GM18507 (cell line): ENCODE measurements at regions not wholly inside any gene's neighbourhood (a gene's known extent, or its start where the extent isn't known, plus 50 kb on each side); places are given as distances from the start of the nearest gene placed in this dataset.
"Not testable (repeated sequence)": the region's sequence is repeated elsewhere in the genome, so short reads cannot be mapped to it uniquely, and the experiment has no call there.

Experiments
- DNase-seq: peaks from one replicate; pipeline ENCODE4 v3.0.0; 2011; ENCODE audit warnings: low read depth; ENCODE audit not compliant: insufficient read length; ENCODE audit errors: extremely low spot score
- FAIRE-seq: peaks from 2 replicates; lab custom pipeline; 2011; peaks lifted over from hg19 to GRCh38; lab: Jason Lieb, UNC

- FAIRE-seq = no peak
- DNase-seq = no peak
Measured at GRCh38 chr22:17318817-17319216, 50.4 kb upstream of the CECR2 start.

- DNase-seq (no peak), FAIRE-seq (no peak)
Measured at GRCh38 chr22:17315310-17315709, 54.0 kb upstream of the CECR2 start.

DNA sequence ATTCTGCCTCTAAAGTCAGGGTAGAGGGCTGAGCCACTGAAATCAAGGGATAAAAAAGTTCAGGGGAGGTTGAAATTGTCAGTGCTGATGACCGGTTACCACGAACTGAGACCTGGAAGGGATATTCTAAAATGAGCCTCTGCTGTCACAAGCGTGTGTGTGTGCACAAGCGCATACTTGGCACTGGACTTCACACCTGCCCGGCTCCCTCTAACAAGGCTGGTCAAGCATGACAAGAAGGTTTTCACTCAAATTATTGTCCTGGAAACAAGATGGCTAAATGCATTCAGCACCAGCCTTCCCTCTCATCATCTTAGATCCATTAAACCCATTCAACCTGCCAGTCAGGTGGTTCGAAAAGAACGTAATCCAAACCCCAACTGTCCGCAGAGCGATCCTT lies 54.8 kb upstream of the CECR2 start:
- no peak for FAIRE-seq
- DNase-seq = no peak

DNA sequence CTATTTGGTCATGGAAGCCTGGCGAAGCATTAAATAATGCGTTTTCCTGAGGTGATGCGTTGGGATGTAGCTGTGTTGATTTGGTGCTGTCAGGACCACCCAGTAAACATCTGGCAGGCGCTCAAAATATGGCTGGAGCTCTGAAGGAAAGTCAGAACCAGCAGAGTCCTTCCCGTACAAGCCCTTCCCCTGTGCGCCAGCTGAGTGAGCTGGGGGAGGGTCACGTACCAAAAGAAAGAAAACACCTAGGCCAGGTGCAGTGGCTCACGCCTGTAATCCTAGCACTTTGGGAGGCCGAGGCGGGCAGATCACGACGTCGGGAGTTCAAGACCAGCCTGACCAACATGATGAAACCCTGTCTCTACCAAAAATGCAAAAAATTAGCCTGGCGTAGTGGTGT lies 55.6 kb upstream of the CECR2 start:
- no peak for DNase-seq
- no peak for FAIRE-seq

- DNase-seq = no peak
- FAIRE-seq = no peak
Measured at GRCh38 chr22:17307566-17307965, 61.7 kb upstream of the CECR2 start.

GRCh38 chr22:17305076-17305475 lies 64.2 kb upstream of the CECR2 start:
- FAIRE-seq (no peak), DNase-seq (no peak)

DNA sequence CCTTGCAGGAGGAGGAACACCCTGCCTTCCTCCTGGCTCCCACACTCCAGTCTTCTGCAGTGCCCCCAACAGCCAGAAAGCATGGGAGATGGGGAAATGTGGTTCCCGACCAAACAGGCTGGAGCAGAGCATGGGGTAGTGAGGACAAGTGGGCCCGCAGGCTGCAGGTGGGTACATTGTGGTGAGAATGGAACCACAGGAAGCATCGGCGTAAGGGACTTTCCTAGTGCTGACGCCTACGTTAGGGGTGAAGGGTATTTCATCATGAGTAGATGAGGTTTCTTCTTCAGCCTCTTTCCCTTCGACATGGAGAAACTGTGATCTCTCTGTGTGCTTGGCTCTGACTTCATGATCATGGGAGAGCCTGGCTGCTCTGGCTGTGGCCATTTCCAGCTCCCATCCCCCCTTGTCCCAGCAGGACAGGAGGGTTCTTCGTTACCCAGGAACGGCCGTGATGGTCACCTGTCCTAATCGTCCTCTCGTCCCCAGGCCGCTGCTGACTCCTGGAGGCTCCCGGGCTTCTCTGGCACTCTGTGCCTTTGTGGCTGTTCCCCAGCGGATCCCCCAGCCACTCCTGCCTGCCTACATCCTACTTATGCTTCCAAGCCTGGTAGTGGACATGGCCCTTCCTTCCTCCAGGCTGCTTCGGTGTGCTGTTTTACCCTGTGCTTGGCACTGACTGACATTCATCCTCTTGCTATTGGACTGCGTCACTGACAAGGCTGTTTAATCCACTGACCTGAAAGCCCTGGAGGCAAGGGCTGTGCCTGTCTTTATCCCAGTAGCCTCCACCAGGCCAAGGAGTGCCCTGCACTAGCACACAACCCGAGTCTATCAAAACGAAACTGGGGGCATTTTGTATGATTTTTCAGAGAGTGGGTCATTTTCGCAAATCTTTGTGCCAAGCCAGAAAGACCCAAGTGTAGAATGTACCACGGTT lies 65.2 kb upstream of the CECR2 start:
- DNase-seq (peak; percentile 43), FAIRE-seq (peak; percentile 90)

GRCh38 chr22:17303441-17303839 lies 65.8 kb upstream of the CECR2 start:
- no peak for DNase-seq
- no peak for FAIRE-seq

DNA sequence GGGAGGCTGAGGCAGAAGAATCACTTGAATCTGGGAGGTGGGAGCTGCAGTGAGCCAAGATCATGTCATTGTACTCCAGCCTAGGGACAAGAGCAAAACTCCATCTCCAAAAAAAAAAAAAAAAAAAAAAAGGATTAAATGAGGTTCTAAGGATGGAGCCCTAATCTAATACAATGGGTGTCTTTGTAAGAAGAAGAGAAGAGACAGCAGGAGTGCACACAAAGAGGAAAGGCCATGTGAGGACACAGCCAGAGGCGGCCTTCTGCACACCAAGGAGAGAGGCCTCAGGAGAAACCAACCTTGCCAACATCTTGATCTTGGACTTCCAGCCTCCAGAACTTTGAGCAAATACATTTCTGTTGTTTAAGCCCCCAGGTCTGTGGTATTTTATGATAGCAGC lies 66.6 kb upstream of the CECR2 start:
- FAIRE-seq (no peak), DNase-seq (no peak)

DNA sequence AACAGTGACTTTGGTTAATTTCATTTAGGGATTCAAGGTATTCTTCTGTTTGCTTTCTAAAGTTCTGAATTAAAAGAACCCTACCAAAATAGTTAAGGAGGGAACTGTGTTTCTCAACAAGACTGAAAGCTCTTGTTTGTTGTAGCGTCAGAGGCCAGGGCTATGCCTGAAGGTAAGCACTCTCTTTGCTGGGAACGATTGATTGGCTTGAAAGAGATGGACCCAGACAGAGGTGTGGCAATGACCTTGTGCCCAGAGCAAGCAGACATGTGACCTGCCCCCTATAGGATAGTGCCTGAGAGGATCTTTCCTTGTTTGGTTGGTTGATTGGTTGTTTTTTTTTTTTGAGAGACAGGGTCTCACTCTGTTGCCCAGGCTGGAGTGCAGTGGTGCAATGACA lies 68.3 kb upstream of the CECR2 start:
- DNase-seq (no peak), FAIRE-seq (no peak)

DNA sequence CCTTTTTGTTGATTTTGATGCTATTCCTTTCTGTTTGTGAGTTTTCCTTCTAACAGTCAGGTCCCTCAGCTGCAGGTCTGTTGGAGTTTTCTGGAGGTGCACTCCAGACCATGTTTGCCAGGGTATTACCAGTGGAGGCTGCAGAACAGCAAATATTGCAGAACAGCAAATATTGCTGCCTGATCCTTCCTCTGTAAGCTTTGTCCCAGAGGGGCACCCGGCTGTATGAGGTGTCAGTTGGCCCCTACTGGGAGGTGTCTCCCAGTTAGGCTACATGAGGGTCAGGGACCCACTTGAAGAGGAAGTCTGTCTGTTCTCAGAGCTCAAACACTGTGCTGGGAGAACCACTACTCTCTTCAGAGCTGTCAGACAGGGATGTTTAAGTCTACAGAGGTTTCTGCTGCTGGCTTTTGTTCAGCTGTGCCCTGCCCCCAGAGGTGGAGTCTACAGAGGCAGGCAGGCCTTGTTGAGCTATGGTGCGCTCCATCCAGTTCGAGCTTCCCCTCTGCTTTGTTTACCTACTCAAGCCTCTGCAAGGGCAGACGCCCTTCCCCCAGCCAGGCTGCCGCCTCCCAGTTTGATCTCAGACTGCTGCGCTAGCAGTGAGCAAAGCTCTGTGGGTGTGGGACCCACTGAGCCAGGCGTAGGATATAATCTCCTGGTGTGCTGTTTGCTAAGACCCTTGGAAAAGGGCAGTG lies 70.3 kb upstream of the CECR2 start:
- not testable (repeated sequence) for FAIRE-seq

DNA sequence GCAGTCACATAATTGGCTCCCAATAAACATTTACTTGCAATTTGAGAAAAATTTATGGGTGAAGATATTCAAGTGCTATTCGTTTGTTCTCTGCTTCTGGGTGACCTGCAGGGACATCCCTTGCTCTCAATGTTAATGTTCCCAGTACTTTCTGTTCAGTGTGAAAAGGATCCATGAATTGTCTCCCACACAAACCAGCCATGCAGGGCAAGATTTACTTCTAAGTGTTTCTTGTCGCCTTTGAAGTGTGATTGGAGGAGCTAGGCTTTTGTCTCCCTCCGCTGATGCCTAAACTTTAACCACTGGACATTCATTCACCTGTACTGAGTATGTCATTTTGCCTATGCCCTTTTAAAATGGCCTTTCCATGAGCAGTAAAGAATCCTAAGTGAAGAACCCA lies 66.4 kb upstream of the ADA2 start:
- DNase-seq (no peak), FAIRE-seq (no peak)

More for the DNA sequence above, 70.3 kb upstream of the CECR2 start:
- DNase-seq = not testable (repeated sequence)

GRCh38 chr22:17284888-17285287 lies 65.7 kb upstream of the ADA2 start:
- FAIRE-seq (no peak), DNase-seq (no peak)

DNA sequence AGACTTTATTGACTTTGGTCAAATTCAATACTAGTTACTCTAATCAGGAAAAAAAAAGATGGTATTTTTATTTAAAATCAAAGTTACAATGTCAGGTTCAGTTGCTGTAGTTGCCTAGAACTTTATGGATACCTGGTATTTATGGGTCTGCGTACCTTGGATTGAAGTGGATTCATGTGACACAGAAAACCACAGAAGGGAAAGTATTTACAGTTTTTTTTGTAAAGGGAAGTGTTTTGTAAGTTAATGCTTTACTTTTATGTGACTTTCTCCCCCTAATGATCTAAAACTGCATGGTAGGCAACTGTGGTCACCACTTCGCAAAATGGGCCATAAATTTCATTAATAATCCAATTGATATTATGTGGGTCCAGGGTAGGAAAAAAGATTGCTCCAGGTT lies 65.2 kb upstream of the ADA2 start:
- FAIRE-seq (no peak), DNase-seq (no peak)

DNA sequence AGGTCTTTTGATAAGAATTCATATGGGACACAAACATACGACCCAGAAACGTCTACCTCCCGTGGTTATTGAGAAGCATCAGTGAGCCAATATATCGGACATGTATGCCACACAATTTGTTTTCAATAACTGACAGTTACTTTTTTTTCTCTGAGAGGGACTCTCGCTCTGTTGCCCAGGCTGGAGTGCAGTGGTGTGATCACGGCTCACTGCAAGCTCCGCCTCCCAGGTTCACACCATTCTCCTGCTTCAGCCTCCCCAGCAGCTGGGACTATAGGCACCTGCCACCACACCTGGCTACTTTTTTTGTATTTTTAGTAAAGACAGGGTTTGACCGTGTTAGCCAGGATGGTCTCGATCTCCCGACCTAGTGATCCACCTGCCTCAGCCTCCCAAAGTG lies 64.6 kb upstream of the ADA2 start:
- not testable (repeated sequence) for FAIRE-seq, DNase-seq

DNA sequence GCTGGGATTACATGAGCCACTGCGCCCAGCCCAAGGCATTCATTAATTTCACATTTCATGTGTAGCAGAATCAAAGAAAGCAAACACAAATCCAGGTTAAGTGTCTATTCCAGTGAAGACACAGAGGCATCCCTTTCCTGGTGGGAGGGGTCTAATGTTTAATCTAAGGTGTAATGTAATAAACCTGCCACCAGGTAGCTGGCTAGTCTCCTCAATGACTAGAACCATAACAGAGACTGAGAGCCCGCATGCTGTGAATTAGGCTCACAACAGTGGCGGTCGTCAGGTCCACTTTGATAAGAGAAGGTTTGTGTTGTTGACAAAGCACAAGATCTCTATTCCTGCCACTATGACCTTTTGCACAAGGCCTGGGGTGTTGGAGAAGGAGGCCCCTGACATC lies 64.2 kb upstream of the ADA2 start:
- FAIRE-seq = no peak
- no peak for DNase-seq

DNA sequence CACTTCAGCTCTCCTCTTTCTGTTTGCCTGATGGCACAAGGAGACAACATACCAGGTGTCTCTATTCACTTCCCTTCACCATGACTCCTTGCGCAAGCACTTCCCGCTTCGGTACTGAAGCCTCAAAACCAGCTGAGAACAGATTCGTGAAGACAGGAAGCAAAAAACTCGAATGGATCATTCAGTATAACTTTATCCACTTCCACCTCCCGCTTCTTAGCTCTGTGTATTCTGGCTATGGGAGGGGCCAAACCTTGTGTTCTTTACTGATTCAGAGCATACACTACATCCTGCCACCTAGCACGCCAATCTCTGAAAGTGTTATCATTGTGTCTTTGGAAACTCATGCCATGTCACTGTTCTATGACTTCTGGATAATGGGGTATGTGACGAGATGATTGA lies 62.2 kb upstream of the ADA2 start:
- DNase-seq = no peak
- FAIRE-seq = peak; percentile 78

- DNase-seq = no peak
- no peak for FAIRE-seq
Measured at GRCh38 chr22:17281026-17281425, 61.8 kb upstream of the ADA2 start.

GRCh38 chr22:17272511-17272991 lies 53.3 kb upstream of the ADA2 start:
- DNase-seq (no peak), FAIRE-seq (no peak)

DNA sequence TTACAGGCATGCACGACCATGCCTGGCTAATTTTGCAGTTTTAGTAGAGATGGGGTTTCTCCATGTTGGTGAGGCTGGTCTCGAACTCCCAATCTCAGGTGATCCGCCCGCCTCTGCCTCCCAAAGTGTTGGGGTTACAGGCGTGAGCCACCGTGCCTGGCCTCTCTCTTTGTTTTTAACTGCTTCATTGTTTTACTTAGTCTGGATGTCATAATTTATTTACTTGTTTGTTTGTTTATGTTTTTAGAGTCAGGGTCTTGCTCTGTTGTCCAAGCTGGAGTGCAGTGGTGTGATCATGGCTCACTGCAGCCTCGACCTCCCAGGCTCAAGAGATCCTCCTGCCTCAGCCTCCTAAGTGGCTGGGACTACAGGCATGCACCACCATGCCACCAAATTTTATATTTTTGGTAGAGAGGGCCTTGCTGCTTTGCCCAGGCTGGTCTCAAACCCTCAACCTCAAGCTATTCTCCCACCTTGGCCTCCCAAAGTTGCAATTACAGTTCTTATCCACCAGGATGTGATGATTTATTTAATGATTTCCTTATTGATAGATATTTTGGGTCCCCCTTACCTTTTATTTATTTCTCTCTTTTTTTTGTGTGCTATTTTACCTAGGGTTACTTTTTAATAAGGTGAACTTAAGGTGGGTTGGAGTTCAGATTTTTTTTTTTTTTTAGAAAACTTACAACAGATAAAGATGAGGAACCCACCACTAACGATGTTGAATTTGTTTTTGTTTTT lies 52.6 kb upstream of the ADA2 start:
- no peak for DNase-seq
- FAIRE-seq = no peak
